ENCODE measurements at regions not wholly inside any gene's neighbourhood (a gene's known extent, or its start where the extent isn't known, plus 50 kb on each side); places are given as distances from the start of the nearest gene placed in this dataset.

GRCh38 chr3:72255791-72256559 is 471.0 kb upstream of the PROK2 start:
- no peak for TF ChIP-seq POLR2A (IDR thresholded peaks at IDR 0.05; ENCODE audit: low read depth, low read length)
- TF ChIP-seq POLR2AphosphoS5 (IDR thresholded peaks at IDR 0.05; ENCODE audit: low read depth, low read length): no peak
